ENCODE measurements at regions not wholly inside any gene's neighbourhood (a gene's known extent, or its start where the extent isn't known, plus 50 kb on each side); places are given as distances from the start of the nearest gene placed in this dataset.

GRCh38 chr4:184310171-184310567 lies 92.5 kb upstream of the ENPP6 start:
- H3K4me1 ChIP-seq (replicated peaks in 1 of 4; ENCODE audit: control insufficient read depth in 3 of 4, insufficient read depth in 4 of 4, low read length in 3 of 4) = peaks cover 0 to 8% (median 2%) of the 10 kb centered on the region in 4 experiments; a peak in 4 of 7 replicates
- DNase-seq (ENCODE audit: low read depth in 1 of 2, low spot score in 2 of 2) = peak in 1 of 2 experiments; percentile 52
- TF ChIP-seq CHD1 (IDR thresholded peaks at IDR 0.05; ENCODE audit: low read depth, low read length) (no peak), TAF1 (IDR thresholded peaks at IDR 0.05; ENCODE audit: low read depth, low read length) (no peak), KDM1A (IDR thresholded peaks at IDR 0.05; ENCODE audit: borderline replicate concordance, low read length) (peak; percentile 79; the same call in 1 of the 2 replicates), RAD21 (IDR thresholded peaks at IDR 0.05 in 1 of 2, conservative IDR thresholded peaks at IDR 0.05 in 1 of 2; ENCODE audit: low read depth in 2 of 2, low read length in 2 of 2) (peak; percentile 68 to 75), CHD2 (IDR thresholded peaks at IDR 0.05; ENCODE audit: low read length) (no peak), RNF2 (IDR thresholded peaks at IDR 0.05; ENCODE audit: borderline replicate concordance, low read depth, low read length, missing control alignments, poor library complexity, severe bottlenecking) (no peak), CEBPB (IDR thresholded peaks at IDR 0.05; ENCODE audit: low read depth, low read length) (no peak), ATF2 (IDR thresholded peaks at IDR 0.05; ENCODE audit: low read length) (no peak), CTBP2 (IDR thresholded peaks at IDR 0.05; ENCODE audit: borderline replicate concordance, insufficient read depth, insufficient read length, low read length) (no peak)

More at GRCh38 chr4:184310171-184310567, 92.5 kb upstream of the ENPP6 start:
- no peak overlapping the region for H3K18ac ChIP-seq (ENCODE audit: extremely low read depth, low read length)
- no peak overlapping the region for H4K91ac ChIP-seq (replicated peaks; ENCODE audit: insufficient read length, low read length)
- no peaks in the 10 kb centered on the region for H4K20me1 ChIP-seq (replicated peaks in 1 of 2; ENCODE audit: control insufficient read depth in 1 of 2, insufficient read depth in 2 of 2, low read length in 2 of 2)
- POLR2A ChIA-PET (ENCODE audit: partially characterized antibody) = no interaction called here
- FAIRE-seq = no peak
- H3K79me2 ChIP-seq (ENCODE audit: control insufficient read depth in 1 of 2, insufficient read depth in 2 of 2, low read length in 2 of 2) = no peaks in the 10 kb centered on the region
- no peak overlapping the region for H3K4me2 ChIP-seq (ENCODE audit: insufficient read depth in 1 of 2, low read depth in 2 of 2, low read length in 2 of 2)
- no peak overlapping the region for H3K56ac ChIP-seq (replicated peaks; ENCODE audit: insufficient read length, low read depth, low read length)
- H3K9ac ChIP-seq (replicated peaks in 1 of 4; ENCODE audit: extremely low read depth in 1 of 4, low read depth in 3 of 4, low read length in 3 of 4) = no peak overlapping the region
- H3K27ac ChIP-seq (ENCODE audit: low read depth, low read length) = no peak overlapping the region
- H3K4me3 ChIP-seq (ENCODE audit: extremely low read depth in 1 of 4, insufficient read depth in 2 of 4, low read depth in 3 of 4, low read length in 4 of 4) = no peak overlapping the region
- peak overlapping the region; percentile 18; the same call in 1 of the 2 replicates for H4K8ac ChIP-seq (ENCODE audit: extremely low read depth, insufficient read depth, low read length)
- H2BK5ac ChIP-seq (ENCODE audit: low read depth, low read length) = no peak overlapping the region
- no peak overlapping the region for H2BK12ac ChIP-seq (ENCODE audit: low read depth, low read length)
- no peaks in the 10 kb centered on the region for H3K79me1 ChIP-seq (ENCODE audit: low read depth, low read length)
- H3K23me2 ChIP-seq (ENCODE audit: low read depth, low read length) = peaks cover 2% of the 10 kb centered on the region; the same call in 1 of the 2 replicates
- no peak overlapping the region for H4K5ac ChIP-seq (ENCODE audit: insufficient read length, low read depth, low read length)
- H3K9me3 ChIP-seq (ENCODE audit: insufficient read depth in 2 of 2, low read depth in 1 of 2, low read length in 1 of 2) = no peaks in the 10 kb centered on the region
- H2BK120ac ChIP-seq (replicated peaks; ENCODE audit: low read depth, low read length) = no peak overlapping the region
- no peaks in the 10 kb centered on the region for H3K36me3 ChIP-seq (ENCODE audit: control insufficient read depth in 2 of 4, insufficient read depth in 4 of 4, low read length in 3 of 4)
- WGBS, 2 experiments (ENCODE audit: extremely low coverage in 1 of 2, insufficient coverage in 1 of 2, insufficient read length in 1 of 2, insufficient replicate concordance in 2 of 2, low coverage in 1 of 2, low lambda C conversion rate in 2 of 2, missing lambda C conversion rate in 1 of 2) = 74% methylated on average over 10 of the region's 10 CpGs; no CpG with 5 or more reads in 1 of the 2 experiments
- H3K4ac ChIP-seq (replicated peaks; ENCODE audit: insufficient read length, low read depth, low read length) = no peak overlapping the region
- H3K14ac ChIP-seq (ENCODE audit: insufficient read length) = no peak overlapping the region
- no peak overlapping the region for H2AK5ac ChIP-seq (ENCODE audit: low read depth, low read length)
- H2BK20ac ChIP-seq (ENCODE audit: low read length) = 0 out of 2 replicates have a peak overlapping the region, but pooled peaks have one; percentile 35
- no peaks in the 10 kb centered on the region for H3K27me3 ChIP-seq (replicated peaks in 1 of 4; ENCODE audit: control insufficient read depth in 3 of 4, extremely low read depth in 1 of 4, insufficient read depth in 3 of 4, low read length in 3 of 4)
- CTCF ChIA-PET (ENCODE audit: partially characterized antibody) = interaction anchor here (0.9 to 1.8 kb wide), 4 partner anchors 13 to 182 kb away, joined by 3 to 5 read pairs (median 4); no protein-coding TSS in a partner anchor
- no peak overlapping the region for H2AFZ ChIP-seq (ENCODE audit: low read length)
- H3K23ac ChIP-seq (ENCODE audit: insufficient read length) = no peak overlapping the region
- H2BK15ac ChIP-seq (ENCODE audit: low read length) = no peak overlapping the region
